Stimulated activated CD4-positive, alpha-beta T cell treated with anti-CD3 and anti-CD28 coated beads, TNF-alpha, amount 100 ng/mL, for 1 hour (primary cell): ENCODE measurements at regions not wholly inside any gene's neighbourhood (a gene's known extent, or its start where the extent isn't known, plus 50 kb on each side); places are given as distances from the start of the nearest gene placed in this dataset.

Experiments
- DNase-seq, 3 donors: peaks; one replicate each; pipeline ENCODE4 v3.0.0-alpha.2; 2020; ENCODE audit warnings: low read depth in 3 of 3, low spot score in 1 of 3

- DNase-seq: no peak
Measured at GRCh38 chr1:34476371-34476770, 278.5 kb upstream of the GJB5 start.

DNA sequence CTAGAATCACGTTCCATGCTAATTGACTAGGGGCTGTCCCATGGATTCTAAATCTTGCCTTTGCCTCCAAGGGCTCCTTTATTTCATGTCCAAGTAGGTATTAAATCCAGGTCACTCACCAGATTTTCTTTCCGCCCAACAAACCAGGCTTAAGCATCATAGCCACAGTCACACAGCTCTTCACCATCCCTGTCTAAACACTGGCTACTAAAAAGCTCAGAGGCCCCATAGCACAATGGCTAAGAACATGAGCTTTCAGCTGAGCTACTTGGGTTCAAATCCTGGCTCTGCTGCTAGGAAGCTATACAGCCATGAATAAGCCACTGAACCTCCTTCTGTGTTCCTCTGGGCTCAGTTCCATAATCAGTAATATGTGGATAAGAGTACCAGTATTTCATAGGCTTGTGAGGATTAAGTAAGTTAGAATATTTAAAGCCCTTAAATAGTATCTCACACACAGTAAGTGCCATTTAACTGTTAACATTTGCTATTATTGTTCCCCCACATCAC lies 277.2 kb upstream of the GJB5 start:
- no peak for DNase-seq

DNA sequence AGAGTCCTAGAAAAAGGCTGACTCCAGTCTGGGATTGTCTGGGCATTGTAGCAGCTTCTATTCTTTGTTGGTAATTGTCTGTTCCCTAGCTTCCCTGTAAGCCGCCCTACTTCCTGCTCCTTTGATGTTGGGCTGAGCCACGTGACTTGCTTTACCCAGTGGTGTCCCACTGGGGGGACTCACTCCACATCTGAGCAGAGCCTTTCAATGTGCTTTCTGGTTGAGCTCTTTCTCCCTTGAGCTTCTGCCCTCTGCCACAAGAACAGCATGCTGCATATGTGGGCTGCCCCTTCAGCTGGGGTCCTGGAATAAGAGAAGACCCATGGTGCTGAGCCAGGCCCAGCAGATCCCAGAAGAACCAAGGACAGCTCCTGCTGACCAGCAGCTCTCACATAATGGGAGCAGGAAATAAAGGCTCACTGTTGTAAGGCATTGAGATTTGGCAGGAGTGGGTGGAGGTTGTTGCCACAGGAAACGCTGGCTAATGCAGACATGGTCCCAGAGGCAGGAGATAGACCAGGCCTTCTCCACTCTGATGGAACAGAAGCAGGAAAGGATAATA lies 276.3 kb upstream of the GJB5 start:
- DNase-seq: no peak

DNA sequence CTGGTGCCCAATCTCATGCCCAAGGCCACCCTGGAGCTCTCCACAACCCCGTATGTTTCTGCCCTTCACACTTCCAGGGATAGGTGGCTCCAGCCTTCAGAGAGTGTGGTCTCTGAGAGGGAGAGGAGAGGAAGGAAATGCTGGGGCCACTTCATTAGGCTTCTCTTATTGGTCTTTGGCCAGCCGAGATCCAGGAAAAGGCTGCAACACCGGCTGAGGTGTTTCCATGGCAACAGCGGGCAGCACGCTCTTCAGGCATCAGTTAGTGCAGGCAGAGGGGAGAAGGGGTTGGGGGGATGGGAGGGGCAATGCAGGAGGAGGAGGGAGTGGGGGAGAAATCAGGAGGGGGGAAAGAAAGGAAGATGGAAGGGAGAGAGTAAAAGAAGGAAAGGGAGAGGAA lies 275.1 kb upstream of the GJB5 start:
- no peak for DNase-seq

DNA sequence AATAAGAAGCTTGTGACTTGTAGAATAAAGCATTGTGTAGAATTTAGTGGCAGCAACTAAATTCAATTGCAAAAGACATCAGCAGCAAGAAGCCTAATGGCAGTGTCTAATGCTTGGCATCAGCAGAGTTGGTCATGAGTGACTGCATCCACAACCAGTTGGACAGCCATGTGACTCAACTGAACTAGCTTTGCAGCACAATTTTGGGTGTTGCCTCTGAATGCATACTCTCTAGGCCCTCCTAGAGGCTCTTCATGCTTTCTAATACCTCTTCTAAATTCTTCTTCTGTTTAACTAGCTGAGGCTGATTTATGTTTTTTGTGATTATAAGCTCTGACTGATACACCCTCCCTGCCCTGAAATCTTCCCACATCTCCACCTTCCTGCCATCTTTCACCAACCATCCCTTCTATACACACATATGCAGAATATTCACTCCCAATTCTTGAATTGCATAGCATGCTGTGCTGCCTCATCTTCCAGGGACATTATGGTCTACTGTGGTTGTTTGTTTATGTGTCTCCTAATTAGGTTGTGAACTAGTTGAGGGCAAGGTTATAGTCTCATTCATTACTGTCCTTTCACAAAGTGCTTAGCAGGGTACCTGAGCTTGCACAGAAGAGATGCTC lies 266.7 kb upstream of the GJB5 start:
- DNase-seq: no peak

- DNase-seq: no peak
Measured at GRCh38 chr1:34500451-34500850, 254.4 kb upstream of the GJB5 start.

- DNase-seq: no peak
Measured at GRCh38 chr1:34511802-34512201, 243.0 kb upstream of the GJB5 start.

GRCh38 chr1:34518146-34518699 lies 236.6 kb upstream of the GJB5 start:
- DNase-seq: no peak

DNA sequence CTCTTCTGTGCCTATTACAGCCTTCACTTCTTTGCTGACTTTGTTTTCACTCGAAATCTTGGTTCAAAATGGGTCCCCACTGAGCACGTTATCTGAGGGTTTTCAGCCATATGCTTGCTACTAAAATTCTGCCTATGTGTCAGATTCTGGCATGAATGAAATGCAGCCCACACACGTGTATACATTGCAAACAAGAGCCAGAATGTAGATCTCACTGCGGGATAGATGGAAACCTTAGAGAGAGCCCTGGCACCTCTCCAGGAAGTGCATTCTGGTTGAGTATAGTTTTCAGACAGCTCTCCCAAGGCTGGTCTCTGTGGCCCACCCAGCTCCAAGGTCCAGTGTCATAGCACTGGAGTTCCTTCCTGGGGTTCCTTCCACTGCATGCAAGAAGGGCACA lies 234.7 kb upstream of the GJB5 start:
- no peak for DNase-seq

DNA sequence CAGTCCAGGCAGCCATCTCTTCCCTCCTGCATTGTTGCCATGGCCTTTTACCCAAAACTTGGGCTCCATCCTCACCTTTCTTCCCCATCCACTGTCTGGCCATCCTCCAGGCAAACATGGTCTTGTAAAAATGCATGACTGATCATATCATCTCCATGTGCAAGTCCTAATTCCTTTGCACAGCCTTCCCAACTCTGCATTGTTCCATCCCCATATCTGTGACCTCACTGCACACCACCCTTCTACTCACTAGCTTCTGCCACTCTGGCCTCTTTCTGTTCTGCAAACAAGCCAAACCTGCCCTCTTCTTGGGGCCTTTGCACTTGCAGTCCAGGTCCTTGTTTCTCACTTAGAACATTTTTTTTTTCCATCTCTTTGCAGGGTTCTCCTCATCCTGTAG lies 230.1 kb upstream of the GJB5 start:
- DNase-seq: no peak

- DNase-seq: no peak
Measured at GRCh38 chr1:34529935-34530859, 224.7 kb upstream of the GJB5 start.

DNA sequence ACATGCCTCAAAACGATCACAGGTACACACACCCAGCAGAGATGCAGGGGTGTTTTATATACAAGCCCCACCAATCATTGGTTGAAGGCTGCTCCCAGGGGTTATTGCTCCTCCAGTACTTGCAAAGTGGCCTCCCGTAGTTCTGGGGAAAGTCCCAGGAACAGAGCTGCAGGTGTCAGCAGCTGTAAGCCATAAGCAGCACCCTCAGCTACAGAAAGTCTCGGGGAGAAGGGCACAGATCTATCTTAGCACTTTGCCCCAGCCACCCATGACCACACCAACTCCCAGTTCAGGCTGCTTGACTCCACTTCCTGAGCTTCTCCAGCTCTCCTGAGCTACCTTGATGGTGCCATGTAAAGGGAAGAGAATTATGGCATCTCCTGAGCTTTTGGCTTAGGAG lies 222.7 kb upstream of the GJB5 start:
- DNase-seq: no peak

- no peak for DNase-seq
Measured at GRCh38 chr1:34538481-34538880, 216.4 kb upstream of the GJB5 start.

DNA sequence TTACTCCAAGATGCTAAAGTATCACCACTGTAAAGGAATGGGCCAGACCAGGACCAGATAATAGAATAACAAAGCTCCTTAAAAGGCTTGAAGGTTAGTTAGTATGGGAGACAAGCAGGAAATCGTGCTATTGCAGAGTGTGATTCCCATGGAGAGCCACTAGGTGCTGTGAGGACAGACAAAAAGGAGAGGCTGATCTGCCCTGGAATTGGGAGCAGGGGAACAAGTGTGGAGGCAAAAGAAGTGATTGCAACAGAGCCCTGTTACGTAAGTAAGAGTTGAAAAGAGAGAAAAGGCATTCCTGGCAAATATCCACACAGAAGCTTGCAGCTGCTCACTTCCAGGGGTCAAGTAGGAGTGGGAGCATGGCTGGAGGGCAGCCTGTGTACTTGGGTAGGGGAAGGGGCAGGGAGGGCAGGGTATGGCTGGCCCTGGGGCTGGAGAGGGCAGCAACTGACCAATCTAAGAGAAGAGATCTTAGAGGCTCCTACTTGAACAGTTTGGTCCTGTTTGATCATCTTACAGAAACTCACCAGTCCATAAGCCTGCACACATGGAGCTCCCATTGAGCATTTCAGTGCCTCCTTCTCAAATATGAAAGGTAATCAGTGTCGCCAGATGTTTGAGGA lies 207.7 kb upstream of the GJB5 start:
- DNase-seq: no peak

DNA sequence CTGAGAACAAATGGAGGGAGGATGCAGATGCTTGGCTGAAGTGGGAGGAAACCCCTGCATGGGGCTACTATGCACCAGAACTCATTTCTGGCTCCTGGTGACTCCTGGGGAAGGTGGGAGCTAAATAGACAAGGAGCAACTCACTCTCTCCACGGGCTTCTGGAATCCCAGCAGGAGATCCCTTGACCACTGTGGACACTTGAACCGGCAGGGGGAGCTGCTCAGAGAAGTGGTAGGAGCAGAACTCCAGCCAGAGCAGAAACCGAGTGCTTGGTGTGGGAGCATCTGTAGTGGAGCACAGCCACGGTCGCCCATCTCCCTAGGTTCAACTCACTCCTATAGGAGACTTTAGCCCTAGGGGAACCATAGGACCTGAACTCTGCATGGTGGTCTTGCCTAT lies 205.6 kb upstream of the GJB5 start:
- DNase-seq: no peak

DNA sequence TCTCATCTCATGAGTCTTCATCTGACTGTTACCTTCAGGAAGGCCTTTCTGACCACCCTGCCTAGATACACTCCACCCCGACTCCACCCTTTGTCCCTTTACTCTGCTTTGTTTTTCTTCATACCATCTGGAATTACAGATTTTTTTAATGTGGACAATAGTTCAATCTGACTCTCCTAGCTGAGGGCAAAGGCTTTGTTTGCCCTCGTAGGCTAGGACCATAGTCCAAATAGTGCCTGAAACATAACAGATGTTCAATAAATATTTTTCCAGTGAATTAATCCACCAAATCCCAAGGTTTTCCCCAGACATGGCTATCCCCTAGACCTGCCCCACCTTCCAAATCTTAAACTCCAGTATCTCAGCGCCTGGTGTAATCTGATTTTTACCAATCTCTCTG lies 176.5 kb upstream of the GJB5 start:
- no peak for DNase-seq

DNA sequence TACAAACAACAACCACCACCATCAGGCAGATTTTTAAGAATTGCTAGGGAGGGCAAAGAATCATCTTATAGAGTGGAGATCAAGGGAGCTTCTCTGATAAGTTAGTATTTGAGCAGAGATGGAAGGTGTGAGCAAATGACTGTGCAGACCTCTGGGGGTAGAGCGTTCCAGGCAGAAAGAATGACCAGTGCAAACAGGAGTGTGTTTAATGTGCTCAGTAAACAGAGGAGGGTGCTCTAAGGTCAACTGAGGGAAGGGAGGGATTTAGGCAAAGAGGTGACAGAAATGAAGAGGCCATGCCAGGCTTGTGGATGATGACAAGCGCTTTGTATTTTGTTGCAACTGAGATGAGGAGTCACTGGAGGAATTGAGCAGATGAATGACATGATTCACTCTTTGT lies 172.5 kb upstream of the GJB5 start:
- DNase-seq: no peak

GRCh38 chr1:34587761-34588160 lies 167.1 kb upstream of the GJB5 start:
- DNase-seq: no peak

DNA sequence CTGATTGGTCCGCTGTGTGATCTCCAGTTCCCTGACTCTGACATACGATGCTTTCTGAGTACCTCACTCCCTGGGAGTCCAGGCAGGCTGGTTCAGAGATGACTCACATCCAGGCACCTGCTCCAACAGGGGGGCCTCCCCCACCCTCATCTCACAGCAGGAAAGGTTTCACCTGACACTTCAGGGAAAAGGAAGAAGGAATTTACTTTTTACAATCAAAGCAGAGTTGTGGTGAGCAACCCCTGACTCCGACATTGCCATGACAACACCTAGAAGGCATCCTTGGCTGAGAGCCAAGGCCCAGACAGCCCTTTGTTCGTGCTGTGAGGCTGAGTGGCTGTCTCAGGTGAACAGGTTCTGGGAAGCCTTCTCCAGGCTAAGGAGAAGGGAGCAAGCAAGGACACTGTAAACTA lies 164.6 kb upstream of the GJB5 start:
- DNase-seq: no peak

GRCh38 chr1:34591751-34592629 lies 162.9 kb upstream of the GJB5 start:
- DNase-seq: no peak
